Right renal cortex interstitium (tissue), 3 donors: ENCODE measurements at regions not wholly inside any gene's neighbourhood (a gene's known extent, or its start where the extent isn't known, plus 50 kb on each side); places are given as distances from the start of the nearest gene placed in this dataset.

Experiments
- DNase-seq, 3 donors: peaks; one replicate each; pipeline ENCODE4 v3.0.0-alpha.2; 2013; ENCODE audit warnings: low read depth in 3 of 3, low spot score in 2 of 3

DNA sequence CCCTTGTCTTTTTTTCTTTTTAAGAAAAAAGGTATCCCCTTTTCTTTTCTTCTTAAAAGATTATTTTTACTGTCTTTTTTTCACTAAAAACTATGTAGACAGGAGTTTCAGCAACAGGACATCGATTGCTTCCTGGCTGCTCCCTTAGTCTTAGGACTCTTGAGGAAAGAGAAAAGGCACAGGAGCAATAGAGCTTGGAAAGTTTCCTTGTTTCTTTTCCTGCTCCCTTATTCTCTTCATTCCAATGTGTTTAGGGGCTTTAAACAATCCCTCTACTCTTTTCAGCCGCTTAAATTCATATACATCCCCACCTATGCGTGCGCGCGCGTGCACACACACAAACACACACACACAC lies 182.2 kb upstream of the FOXN2 start:
- DNase-seq, result no peak

DNA sequence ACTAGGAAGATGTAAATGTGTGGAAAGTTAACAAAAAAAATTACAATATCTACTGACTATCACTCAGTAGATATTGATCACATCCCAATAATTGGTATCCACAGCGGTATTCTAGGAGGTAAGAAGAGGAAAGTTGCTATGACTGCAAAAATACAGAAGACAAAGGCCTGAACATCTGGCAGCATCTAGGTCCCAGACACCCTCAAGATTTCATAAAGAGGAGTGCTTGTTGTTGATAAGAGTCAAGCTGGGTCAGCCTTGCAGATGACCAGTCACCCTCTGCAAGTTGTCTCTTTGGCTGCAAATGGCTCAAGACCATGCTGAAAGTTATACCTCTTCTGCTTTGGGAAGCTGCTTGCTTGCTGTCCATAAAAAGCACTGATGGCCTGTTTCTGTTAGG lies 179.8 kb upstream of the FOXN2 start:
- no peak for DNase-seq

DNA sequence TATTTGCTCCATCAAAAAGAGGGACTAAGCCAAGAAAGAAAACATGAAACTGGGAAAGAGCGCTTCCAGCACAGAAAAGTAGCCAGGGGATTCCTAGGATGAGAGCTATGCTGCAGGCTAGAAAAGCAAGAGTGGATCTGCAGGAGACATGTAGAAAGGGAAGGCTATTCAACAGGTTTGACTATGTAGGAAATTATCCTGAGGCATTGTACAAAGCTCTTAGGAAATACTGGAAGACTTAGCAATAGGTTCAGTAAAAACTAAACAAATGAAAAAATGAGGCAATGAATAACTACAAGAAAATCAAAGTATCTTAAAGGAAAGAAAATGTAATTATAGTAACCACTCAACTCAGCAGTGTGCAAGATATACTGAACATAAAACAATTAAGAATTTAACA lies 178.7 kb upstream of the FOXN2 start:
- DNase-seq, result no peak

DNA sequence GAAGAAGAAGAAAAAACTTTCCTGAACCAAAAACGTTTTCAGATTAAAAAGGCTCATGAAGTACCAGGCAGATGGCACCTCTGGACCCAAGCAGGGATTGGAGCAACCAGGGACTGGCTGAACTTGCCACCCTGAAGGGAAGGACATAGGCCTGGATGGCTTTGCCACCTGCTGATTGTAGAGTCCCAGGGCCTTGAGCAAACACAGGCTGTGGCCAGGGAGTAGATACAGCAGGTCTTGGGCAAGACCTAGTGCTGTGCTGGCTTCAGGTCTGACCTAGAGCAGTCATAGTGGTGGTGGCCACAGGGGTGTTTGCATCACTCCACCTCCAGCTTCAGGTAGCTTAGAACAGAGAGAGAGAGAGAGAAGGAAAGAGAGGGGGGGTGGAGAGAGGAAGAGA lies 176.7 kb upstream of the FOXN2 start:
- no peak for DNase-seq

DNA sequence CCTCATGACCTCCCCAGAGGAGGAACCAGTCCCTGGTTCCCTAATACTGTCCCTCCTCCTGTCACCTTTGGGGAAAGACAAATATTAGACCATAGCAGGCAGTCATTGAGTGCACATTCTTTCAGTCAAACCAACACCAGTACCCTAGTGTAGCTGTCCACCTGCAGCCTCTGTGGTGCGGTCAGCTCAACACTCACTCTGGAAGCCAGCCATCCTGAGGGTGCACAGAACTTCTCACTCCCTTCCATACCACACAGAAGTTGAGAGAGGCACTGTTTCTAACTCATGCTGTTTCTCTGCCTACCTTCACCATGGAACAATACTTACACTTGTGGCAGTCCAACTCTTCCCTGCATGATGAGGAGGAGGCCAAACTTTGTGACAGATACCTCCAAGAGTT lies 175.6 kb upstream of the FOXN2 start:
- DNase-seq, result no peak

DNA sequence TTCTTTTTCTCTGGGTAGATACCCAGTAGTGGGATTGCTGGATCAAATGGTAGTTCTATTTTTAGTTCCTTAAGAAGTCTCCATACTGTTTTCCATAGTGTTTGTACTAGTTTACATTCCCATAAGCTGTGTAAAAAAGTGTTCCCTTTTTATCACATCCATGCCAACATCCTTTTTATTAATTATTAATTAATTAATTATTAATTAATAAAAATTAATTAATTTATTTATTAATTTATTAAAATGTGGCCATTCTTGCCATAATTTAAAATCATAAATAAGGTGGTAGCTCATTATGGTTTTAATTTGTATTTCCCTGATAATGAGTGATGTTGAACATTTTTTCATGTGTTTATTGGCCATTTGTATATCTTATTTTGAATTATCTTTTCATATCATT lies 173.9 kb upstream of the FOXN2 start:
- DNase-seq, result no peak

DNA sequence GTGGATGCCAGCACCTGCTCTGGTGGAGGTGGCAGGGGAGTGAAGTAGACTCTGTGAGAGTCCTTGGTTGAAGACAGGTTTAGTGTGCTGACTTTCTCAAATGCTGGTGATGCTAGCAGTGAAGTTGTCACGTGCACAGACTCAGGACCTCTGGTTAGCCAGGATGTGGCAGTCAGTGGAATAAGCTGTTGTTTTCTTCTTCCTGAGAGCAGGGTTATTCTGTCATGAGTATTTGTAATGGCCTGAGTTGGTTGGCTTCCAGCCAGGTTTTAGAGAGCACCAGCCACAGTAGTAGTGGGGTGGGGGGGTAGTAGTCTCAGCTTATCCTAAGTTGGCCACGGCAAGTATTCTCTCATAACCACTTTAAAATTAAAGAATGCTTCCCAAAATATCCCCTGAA lies 169.7 kb upstream of the FOXN2 start:
- DNase-seq, result no peak

DNA sequence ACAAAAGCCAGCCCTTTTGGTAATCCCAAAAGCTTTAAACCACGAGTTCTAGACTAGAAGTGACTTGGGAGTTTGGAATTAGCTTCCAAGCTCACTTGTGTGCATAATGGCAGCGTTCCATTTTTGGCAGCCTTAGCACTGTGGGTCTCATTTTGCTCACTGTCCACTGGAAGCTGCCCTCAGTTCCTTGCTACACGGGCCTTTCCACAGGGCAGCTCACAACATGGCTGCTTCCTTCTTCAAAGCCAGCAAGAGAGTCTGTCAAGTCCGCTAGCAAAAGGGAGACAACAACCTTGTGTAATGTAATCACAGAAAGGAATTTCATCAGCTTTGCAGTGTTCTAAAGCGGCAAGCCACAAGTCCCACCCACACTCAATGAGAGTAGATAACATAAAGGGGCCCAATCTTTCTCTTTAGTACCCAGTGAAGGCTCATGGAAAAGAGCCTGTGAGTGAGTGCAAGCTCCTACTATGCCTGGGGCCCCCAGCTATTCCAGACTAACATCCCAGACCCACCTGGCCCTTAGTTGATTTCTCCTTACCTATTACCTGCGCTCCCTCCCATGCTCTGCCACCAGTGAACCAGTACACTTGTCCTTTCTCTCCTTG lies 168.5 kb upstream of the FOXN2 start:
- no peak for DNase-seq

DNA sequence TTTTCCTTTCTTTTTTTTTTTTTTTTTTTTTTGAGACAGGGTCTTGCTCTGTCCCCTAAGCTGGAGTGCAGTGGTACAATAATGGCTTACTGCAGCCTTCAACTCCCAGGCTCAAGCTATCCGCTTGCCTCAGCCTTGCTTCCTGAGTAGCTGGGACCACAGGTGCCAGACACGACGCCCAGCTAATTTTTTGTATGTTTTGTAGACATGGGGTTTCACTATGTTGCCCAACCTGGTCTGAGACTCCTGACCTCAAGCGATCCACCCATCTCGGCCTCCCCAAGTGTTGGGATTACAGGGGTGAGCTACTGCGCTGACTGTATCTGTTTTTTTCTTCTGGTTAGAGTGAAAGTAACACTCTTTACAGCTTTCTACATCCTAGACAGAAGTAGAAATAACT lies 167.9 kb upstream of the FOXN2 start:
- no peak for DNase-seq

DNA sequence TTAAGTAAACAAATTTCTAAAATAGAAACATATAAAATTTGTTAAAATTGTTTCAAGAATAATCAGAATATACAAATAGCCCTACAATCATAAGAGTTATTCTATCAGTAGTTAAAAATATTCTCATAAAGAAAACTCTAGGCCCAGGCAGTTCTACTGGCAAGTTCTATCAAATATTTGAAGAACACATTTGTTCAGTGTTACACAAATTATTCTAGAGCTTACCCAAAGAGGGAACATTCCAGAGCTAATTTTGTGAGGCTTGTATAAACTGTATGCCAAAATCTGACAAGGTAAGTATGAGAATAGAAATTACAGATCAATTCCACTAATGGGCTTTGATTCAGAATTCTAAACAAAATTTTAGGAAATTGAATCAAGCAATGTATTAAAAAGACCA lies 166.8 kb upstream of the FOXN2 start:
- DNase-seq, result no peak

DNA sequence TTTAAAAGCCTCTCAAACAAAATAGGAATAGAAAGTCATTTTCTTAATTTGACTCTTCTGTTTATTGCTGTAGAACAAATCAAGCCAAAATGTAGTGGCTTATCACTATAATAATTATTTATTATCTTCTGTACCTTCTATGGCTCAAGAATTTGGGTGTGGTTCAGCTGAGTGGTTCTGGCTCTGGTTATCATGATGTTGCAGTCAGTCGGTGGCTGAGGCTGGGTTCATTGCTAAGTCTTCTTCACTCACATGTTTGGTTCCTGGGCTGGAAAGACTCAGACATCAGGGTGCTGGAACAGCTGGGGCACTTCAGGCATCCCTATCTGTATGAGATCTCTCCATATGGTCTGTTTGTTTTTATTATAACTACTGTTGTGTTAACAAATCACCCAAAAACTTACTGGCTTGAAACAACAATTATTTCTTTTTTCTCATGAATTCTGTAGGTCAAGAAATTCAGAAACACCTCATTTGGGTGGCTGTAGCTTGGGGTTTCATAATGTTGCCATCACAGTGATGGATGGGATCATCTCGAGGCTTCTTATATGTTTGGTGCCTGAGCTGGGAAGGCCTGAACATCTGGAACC lies 165.5 kb upstream of the FOXN2 start:
- DNase-seq, result no peak

DNA sequence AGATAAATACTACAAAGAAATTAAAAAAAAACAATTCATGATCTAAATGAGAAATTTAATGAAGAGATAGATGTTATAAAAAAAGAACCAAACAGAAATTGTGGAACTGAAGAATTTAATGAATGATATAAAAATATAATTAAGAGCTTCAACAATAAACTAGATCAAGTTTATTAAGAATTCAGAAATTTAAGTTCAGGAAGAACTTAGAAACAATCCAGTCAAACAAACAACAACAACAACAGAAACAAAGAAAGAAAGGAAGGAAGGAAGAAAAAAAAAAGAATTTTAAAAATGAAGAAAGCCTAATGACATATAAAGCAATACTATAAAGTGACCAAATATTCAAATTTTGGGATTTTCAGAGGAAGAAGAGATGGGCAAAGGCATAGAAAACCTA lies 157.3 kb upstream of the FOXN2 start:
- DNase-seq, result no peak

DNA sequence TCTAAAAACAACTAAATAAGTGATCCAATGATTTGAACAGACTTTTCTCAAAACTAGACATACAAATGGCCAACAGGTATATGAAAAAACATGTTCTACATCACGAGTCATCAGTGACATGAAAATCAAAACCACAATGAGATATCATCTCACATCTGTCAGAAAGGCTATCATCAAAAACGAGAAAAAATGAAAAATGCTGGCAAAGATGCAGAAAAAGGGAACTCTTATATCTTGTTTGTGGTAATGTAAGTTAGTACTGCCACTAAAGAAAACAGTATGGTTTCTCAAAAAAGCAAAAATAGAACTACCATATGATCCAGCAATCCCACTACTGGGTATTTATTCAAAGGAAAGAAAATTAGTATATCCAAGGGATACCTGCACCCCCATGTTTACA lies 152.9 kb upstream of the FOXN2 start:
- no peak for DNase-seq

DNA sequence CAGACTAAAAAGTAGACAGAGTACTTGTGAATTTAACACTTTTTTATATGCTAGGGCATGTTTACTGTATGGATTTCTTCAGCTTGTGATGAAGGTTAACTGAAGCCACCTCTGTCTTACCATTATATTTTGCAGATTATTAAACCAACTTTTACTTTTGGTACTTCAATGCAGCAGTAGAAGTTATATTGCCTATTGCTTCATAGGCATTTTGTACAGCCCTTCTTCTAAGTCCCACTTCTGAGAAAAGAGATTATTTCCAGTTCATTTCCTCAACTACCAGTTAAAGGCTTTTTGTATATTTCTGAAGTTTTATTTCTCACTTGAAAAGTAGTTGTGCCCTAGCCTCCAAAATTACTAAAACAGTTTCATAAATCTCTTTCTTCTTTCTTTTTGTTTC lies 151.7 kb upstream of the FOXN2 start:
- no peak for DNase-seq

DNA sequence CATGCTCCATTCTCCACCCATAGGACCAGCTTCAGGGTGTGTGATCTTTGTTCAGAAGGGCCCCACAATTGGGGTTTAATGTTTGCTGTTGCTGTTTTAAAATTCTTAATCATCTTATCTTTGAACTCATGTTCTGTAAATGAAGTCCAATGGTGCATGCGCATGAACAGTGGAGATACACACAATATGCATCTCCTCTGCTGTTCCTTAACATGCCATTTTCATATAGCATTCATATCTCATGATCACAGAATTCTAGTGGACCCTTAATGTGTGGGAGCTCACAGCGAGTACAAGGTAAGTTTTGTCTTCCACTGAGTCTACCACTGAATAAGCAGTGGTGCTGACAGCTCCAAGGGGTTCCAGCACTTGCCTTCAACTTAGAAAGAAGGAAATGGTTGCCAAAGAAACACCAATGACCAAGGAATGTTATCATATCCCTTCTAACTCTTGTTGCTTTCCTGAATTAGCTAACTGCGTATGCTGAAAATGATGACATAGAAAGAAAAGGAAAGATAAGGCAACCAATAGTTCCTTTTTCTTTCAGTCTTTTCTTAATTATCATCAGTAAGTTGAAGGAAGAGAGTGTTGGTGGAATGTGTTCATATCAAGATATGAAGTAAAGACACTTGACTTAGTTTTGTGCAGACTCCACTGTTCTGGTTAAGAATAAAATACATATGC lies 149.3 kb upstream of the FOXN2 start:
- DNase-seq, result no peak

DNA sequence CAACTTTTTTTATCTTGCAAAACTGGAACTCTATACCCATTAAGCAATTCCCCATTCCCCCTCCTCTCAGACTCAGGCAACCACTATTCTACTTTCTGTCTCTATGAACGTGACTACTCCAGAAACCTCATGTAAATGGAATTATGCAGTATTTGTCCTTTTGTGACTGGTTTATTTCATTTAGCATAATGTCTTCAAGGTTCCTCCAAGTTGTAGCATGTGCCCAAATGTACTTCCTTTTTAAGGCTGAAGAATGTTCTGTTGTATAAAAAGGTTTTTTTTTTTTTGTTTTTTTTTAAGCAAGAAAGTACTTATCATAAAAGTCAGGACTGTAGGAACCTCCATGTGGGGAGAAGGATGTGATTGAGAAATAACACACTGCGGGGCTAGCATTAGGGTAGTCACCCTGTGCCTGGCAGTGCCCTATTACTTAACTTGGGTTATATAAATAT lies 145.3 kb upstream of the FOXN2 start:
- DNase-seq, result no peak

DNA sequence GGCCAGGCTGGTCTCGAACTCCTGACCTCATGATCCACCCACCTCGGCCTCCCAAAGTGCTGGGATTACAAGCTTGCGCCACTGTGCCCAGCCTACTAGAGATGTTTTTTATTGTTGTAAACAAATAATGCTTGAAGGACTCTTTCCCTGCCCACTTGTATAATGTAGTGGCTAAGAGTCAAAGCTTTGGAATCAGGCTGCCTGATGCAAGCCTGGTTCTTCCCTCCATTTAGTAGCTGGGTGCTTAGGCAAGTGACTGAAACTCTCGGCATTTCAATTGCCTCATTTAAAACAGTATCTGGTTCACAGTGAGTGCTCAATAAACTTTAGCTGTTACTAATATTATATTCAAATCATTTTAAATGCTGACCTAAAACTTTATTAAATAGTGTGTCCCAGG lies 144.2 kb upstream of the FOXN2 start:
- DNase-seq, result no peak

DNA sequence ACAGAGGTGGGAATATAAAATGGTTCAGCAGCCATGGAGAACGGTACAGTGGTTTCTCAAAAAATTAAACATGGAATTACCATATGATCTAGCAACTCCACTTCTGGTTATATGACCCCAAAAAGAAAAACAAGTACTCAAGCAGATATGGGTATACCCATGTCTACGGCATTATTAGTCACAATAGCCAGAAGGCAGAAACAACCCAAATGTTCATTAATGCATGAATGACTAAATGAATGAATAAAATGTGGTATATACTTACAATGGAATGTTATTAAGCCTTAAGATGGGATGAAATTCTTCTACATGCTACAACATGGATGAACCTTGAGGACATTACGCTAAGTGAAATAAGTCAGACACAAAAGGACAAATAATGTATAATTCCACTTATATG lies 141.3 kb upstream of the FOXN2 start:
- DNase-seq, result no peak

DNA sequence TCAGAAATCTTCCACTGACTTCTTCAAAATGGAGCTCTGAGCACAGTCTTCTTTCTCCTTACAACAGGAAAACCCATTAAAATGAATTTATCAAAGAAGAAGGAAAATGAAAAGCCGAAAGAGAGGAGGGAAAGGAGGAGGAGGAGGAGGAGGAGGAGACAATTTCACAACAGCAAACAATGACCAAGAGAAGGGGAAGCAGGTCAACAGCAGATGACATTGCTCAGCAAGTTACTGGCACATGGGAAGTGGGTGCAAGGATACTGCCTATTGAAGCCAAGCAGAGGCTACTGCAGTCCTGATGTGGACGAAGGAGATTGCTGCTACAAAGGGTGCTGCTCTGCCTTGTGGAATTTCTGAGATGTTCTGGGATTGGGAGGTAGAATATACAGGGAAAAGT lies 140.0 kb upstream of the FOXN2 start:
- DNase-seq, result no peak

DNA sequence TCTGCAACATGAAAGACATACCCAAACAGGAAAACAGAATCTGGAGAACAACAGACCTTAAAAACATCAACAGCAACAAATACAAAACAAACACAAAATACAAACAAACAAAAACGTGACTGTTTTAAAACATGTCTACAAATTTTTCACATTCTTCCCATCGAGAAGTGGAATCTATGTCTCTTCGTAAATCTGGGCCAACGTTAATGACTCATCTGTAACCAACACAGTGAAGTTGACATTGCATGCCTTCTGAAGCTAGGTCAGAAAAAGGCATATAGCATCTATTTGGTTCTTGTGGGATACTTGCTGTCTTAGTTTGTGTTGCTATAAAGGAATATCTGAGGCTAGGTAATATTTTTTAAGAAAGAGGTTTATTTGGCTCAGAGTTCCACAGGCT lies 139.2 kb upstream of the FOXN2 start:
- no peak for DNase-seq

DNA sequence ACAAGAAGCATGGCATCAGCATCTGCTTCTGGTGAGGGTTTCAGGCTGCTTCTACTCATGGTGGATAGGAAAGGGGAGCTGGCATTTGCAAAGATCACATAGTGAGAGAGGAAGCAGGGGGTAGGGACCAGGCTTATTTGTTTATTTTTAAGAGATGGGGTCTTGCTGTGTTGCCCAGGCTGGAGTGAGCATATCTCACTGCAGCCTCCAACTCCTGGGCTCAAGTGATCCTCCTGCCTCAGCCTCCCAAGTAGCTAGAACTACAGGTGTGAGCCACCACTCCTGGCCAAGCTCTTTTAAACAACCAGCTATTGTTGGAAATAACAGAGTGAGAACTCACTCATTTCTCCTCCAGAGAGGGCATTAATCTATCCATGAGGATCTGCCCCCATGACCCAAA lies 138.8 kb upstream of the FOXN2 start:
- DNase-seq, result no peak

DNA sequence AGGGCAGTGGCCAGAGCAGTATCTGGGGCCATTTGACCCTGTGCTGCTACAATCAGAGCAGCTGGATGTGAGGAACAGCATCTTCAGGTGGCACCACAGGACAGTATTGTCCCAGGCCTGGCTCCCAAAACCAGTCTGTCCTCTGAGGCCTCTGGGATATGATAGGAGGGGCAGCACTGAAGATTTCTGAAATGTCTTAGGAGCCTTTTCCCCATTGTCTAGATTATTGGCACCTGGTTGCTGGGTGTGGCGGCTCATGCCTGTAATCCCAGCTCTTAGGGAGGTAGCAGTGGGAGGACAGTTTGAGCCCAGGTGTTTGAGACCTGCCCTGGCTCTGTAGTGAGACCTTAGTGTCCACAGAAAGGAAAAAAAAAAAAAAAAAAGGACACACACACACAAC lies 137.6 kb upstream of the FOXN2 start:
- no peak for DNase-seq

DNA sequence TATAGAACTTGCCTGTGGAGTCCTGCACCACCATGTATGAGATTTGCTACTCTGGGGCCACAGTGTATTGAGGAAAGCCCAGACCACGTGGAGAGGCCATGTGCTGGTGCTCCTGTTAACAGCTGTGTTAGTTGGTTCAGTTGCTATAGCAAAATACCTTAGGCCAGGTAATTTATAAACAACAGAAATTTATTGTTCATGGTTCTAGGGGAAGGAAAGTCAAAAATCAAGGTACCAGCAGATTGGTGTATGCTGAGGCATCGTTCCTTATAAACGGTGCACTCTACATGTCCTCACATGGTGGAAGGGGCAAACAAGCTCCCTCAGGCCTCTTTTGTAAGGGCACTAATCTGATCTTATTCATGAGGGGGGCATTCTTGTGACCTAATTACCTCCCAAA lies 135.9 kb upstream of the FOXN2 start:
- DNase-seq, result no peak
